Prostate gland (tissue), 2 donors: ENCODE measurements at regions not wholly inside any gene's neighbourhood (a gene's known extent, or its start where the extent isn't known, plus 50 kb on each side); places are given as distances from the start of the nearest gene placed in this dataset.

Experiments
- POLR2A ChIP-seq: fragments of 450-650 bp; IDR thresholded peaks from one replicate; pipeline ENCODE4 v1.6.1; 2016; ENCODE audit warnings: antibody characterized with exemption, mild to moderate bottlenecking
- POLR2AphosphoS5 ChIP-seq: sonication (generic); formaldehyde crosslinking; IDR thresholded peaks from one replicate; pipeline ENCODE4 v1.6.1; 2017; ENCODE audit warnings: antibody characterized with exemption
- TF ChIP-seq, protein P1 (sequence below), 4 experiments: fragments of 200-600 bp in 2 of 4; fragments of 450-650 bp in 2 of 4; sonication (generic) in 2 of 4; IDR thresholded peaks; 1 replicate in 3 of 4; 2 replicates in 1 of 4; pipeline ENCODE4 v1.5.1; 2016 to 2019; ENCODE audit warnings: antibody characterized with exemption in 4 of 4, mild to moderate bottlenecking in 2 of 4, moderate library complexity in 2 of 4

DNA sequence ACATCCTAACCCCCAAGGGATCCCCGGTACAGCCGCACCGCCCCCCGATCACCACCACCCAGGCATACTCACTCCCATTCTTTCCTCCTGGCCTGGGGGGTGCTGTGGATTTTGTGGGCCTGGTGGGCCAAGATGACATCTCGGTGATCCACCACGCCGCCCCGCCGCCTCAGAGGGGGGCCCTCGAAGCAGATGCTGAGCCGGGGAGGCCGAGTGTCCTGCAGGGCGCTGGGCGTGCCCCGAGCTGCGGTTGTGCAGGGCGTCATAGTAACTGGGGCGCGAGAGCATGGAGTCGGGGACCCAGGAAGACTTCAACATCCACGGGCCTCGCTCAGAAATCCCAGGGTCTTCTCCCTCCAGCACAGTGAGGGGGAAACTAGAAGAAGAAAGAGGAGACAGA lies 93.4 kb upstream of the CACNA1A start:
- TF ChIP-seq, protein P1, sequence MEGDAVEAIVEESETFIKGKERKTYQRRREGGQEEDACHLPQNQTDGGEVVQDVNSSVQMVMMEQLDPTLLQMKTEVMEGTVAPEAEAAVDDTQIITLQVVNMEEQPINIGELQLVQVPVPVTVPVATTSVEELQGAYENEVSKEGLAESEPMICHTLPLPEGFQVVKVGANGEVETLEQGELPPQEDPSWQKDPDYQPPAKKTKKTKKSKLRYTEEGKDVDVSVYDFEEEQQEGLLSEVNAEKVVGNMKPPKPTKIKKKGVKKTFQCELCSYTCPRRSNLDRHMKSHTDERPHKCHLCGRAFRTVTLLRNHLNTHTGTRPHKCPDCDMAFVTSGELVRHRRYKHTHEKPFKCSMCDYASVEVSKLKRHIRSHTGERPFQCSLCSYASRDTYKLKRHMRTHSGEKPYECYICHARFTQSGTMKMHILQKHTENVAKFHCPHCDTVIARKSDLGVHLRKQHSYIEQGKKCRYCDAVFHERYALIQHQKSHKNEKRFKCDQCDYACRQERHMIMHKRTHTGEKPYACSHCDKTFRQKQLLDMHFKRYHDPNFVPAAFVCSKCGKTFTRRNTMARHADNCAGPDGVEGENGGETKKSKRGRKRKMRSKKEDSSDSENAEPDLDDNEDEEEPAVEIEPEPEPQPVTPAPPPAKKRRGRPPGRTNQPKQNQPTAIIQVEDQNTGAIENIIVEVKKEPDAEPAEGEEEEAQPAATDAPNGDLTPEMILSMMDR (IDR thresholded peaks at IDR 0.05) = no peak
- TF ChIP-seq POLR2AphosphoS5 (no peak), POLR2A (no peak)
